Left cardiac atrium (tissue), 4 donors: ENCODE measurements at regions not wholly inside any gene's neighbourhood (a gene's known extent, or its start where the extent isn't known, plus 50 kb on each side); places are given as distances from the start of the nearest gene placed in this dataset.
A peak's percentile ranks its signal among the peaks of the same experiment; 100 is the strongest.
"Not testable (repeated sequence)": the region's sequence is repeated elsewhere in the genome, so short reads cannot be mapped to it uniquely, and the experiment has no call there.

Experiments
- ATAC-seq, 2 donors: fragments of 200-7000 bp; cut with Tn5 transposase; one replicate each; pipeline ENCODE4 v1.9.1; 2020; ENCODE audit warnings: mild to moderate bottlenecking in 2 of 2, moderate library complexity in 2 of 2
- DNase-seq: peaks from one replicate; pipeline ENCODE4 v3.0.0-alpha.2; 2020
- intact Hi-C, 2 donors: fragments of 100-400 bp; cut with DNase I; formaldehyde crosslinking; loops; one replicate each; pipeline versions ENCODE4 v1.14.1 to v1.15.1; 2022 to 2023
- donor health status: DM: no; HTN: yes; CAD: no.
- donor health status: DM: no; HTN: yes; CAD: no; lungs with severe emphysema.
- donor health status: DM: yes; HTN: yes; CAD: no.
- donor health status: Dilated cardiomyopathy.

DNA sequence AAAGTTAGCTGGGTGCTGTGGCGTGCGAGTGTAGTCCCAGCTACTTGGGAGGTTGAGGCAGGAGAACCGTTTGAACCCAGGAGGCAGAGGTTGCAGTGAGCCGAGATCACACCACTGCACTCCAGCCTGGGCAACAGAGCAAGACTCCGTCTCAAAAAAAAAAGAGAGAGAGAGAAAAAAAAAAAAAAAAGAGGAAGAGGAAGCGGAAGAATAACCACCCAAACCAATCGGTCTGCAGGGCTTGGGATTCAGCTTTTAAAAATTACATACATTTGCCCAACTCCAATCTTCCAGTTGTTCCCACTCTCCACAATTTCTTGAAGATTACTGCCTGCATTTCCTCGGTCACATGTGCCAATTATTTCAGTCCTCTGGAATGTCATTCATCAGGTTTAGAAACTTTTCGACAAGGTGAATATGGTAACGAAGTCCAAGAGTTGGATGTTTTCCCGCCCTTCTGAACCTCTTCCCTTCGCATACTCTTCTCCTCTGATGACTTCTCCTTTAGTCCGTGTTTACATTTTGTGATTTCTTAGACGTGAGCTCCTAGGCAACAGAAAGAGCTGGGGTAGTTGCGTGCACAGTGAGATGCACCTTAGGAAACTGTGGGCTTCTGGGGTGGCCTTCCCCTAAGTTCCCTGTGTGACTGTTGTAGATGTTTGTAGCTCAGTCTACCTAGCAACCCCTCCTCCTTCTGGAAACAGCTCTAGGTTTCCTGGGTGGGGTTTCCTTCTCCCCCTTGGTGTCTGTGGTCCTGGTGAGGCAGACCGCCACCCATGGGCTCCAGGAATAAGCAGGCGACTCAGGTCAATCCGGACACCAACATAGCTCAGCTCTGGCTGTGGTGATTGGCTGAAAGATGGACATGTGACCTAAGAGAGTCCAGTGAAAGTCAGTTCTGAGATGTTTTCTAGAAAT is 63.0 kb upstream of the NCOA3 start:
- DNase-seq = no peak
- intact Hi-C loops = no loop called here
- ATAC-seq = peak; percentile 8 to 78

DNA sequence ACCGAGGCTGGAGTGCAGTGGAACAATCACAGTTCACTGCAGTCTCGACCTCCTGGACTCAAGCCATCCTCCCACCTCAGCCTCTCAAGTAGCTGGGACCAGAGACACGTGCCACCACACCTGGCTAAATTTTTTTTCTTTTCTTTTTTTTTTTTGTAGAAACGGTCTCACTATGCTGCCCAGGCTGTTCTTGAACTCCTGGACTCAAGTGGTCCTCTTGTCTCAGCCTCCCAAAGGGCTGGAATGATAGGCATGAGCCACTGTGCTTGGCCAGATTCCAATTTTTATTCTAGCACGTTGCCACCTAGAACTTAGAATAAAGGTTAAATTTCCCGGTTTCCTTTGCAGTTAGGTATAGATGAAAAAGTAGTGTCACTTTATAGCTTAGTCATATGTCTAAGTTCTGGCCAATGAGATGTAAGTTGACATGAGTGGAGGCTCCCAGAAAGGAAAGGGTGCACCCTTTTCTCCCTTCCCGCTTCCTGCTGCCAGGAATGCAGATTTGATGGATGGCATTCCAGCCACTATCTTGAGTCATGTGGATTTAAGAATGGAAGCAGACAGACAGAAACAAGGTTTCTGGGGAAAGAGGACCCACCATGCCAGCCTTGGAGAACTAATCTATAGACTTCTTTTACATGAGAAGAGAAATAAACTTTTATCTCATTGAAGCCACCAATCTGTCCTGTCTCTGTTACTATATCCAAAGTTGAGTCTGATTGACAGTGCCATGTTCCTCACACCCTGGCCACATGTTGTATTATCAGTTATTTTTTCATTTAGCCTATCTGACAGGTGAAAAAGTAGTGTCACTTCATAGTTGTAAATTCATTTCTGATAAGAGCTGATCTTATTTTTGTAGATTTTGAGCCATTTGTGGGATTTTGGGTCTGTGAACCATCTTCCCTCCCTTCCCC is 60.6 kb upstream of the NCOA3 start:
- intact Hi-C loops = no loop called here
- no peak for ATAC-seq
- DNase-seq = no peak

DNA sequence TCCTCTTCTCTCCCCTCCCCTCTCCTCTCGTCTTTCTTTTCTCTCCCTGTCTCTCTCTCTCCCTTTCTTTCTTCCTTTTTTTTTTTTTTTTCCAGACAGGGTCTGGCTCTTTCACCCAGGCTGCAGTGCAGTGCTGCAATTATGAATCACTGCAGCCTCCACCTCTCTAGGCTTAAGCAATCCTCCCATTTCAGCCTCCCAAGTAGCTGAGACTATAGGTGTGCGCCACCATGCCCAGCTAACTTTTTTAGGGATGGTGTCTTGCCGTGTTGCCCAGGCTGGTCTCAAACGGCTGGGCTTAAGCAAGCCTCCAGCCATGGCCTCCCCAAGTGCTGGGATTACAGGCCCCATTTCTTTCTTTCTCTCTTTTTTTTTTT is 59.9 kb upstream of the NCOA3 start:
- intact Hi-C loops = no loop called here
- ATAC-seq = no peak

DNA sequence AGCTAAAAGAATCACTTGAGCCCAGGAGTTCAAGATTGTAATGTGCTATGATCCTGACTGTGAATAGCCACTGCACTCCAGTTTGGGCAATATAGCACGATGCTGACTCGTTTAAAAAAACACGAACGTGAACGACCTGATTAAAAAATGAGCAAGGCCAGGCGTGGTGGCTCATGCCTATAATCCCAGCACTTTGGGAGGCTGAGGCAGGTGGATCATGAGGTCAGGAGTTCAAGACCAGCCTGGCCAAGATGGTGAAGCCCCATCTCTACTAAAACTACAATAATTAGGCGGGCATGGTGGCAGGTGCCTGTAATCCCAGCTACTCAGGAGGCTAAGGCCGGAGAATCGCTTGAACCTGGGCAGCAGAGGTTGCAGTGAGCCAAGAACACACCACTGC is 58.6 kb upstream of the NCOA3 start:
- intact Hi-C loops, ATAC-seq: not testable (repeated sequence)

More for the DNA sequence above, 59.9 kb upstream of the NCOA3 start:
- DNase-seq = no peak

DNA sequence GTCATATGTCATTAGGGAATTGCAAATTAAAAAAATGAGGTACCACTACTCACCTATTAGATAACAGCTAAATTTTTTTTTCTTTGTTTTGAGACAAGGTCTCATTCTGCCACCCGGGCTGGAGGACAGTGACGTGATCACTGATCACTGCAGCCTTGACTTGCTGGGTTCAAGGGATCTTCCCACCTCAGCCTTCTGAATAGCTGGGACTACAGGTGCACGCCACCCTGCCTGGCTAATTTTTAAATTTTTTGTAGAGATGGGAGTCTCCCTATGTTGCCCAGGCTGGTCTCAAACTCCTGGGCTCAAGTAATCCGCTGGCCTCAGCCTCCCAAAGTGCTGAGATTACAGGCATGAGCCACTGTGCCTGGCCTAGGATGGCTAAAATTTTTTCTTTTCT is 57.1 kb upstream of the NCOA3 start:
- intact Hi-C loops = no loop called here
- no peak for ATAC-seq

More for the DNA sequence above, 58.6 kb upstream of the NCOA3 start:
- DNase-seq = not testable (repeated sequence)

DNA sequence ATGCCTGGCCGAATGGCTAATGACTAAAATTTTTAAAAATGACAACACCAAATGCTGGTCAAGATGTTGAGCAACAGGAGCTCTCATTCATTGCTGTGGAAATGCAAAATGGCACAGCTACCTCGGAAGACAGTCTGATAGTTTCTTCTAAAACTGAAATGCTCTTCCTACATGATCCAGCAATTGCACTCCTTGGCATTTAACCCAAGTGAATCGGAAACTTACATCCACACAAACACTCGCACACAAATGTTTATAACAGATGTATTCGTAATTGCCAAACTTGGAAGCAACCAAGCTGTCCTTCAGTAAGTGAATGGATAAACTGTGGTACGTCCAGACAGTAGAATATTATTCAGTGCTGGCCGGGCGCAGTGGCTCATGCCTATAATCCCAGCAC is 56.4 kb upstream of the NCOA3 start:
- ATAC-seq = no peak
- intact Hi-C loops = no loop called here
- DNase-seq = no peak

More for the DNA sequence above, 57.1 kb upstream of the NCOA3 start:
- no peak for DNase-seq

- DNase-seq, ATAC-seq, intact Hi-C loops: not testable (repeated sequence)
Observed at GRCh38 chr20:47447350-47448296, 54.1 kb upstream of the NCOA3 start.

DNA sequence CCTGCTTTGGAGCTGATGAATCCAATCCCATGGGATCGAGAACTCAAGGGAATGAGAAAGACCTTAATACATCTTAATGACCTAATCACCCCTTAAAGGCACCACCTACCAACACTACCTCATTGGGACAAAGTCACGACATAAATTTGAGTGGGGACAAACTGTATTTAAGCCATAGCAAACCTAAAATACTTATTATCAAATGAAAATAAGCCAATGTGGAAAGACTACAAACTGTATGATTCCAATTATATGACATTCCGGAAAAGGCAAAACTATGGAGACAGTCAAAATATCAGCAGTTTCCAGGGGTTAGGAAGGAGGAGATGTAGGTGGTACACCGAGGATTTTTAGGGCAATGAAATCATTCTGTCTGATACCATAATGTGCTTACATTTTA is 53.3 kb upstream of the NCOA3 start:
- intact Hi-C loops = no loop called here
- DNase-seq (no peak), ATAC-seq (no peak)

DNA sequence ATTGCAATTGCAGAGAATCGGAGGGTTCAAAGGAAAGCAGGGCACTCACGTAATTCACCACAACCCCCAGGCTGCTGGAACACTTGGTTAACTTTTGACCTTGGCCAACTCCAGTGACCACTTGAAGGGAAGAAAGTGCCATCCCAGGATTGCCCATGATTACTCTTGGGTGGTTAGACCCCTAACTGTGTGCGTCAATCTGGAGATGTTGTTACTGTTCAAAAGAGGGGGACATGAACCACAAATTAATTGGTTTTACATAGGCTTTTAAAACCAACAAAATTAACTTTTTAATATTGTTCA is 50.1 kb upstream of the NCOA3 start:
- intact Hi-C loops = no loop called here
- no peak for ATAC-seq
- no peak for DNase-seq
